Smooth muscle cell (in vitro differentiated cells): ENCODE measurements at regions not wholly inside any gene's neighbourhood (a gene's known extent, or its start where the extent isn't known, plus 50 kb on each side); places are given as distances from the start of the nearest gene placed in this dataset.
A peak's percentile ranks its signal among the peaks of the same experiment; 100 is the strongest.

Source experiments
- DNase-seq: peaks from one replicate; lab custom pipeline; 2025; ENCODE audit not compliant: unreplicated experiment; lab: John Stamatoyannopoulos, UW
- H2AFZ ChIP-seq: fragments of 200-600 bp; sonication (generic); 2 replicates; pipeline ENCODE4 v1.6.0; 2016; ENCODE audit warnings: antibody characterized with exemption, low read depth, mild to moderate bottlenecking
- H3F3A ChIP-seq: fragments of 200-600 bp; sonication (generic); 2 replicates; pipeline ENCODE4 v1.6.0; 2017; ENCODE audit warnings: antibody characterized with exemption, low read depth
- H3K27ac ChIP-seq: fragments of 200-600 bp; sonication (generic); 2 replicates; pipeline ENCODE4 v1.5.1; 2016; ENCODE audit warnings: low read depth, mild to moderate bottlenecking
- H3K27me3 ChIP-seq: fragments of 200-600 bp; sonication (generic); 2 replicates; pipeline ENCODE4 v1.6.1; 2016; ENCODE audit warnings: low read depth, mild to moderate bottlenecking
- H3K36me3 ChIP-seq: fragments of 200-600 bp; sonication (generic); 2 replicates; pipeline ENCODE4 v1.5.1; 2016; ENCODE audit warnings: low read depth
- H3K4me1 ChIP-seq: fragments of 200-600 bp; sonication (generic); 2 replicates; pipeline ENCODE4 v1.5.1; 2016; ENCODE audit warnings: low read depth
- H3K4me2 ChIP-seq: fragments of 200-600 bp; sonication (generic); 2 replicates; pipeline ENCODE4 v1.6.0; 2016; ENCODE audit warnings: mild to moderate bottlenecking
- H3K4me3 ChIP-seq: fragments of 200-600 bp; sonication (generic); 2 replicates; pipeline ENCODE4 v1.5.1; 2016; ENCODE audit warnings: mild to moderate bottlenecking
- H3K79me2 ChIP-seq: fragments of 200-600 bp; sonication (generic); 2 replicates; pipeline ENCODE4 v1.6.0; 2016; ENCODE audit warnings: low read depth, mild to moderate bottlenecking
- H3K9ac ChIP-seq: fragments of 200-600 bp; sonication (generic); 2 replicates; pipeline ENCODE4 v1.6.0; 2016; ENCODE audit warnings: low read depth
- H3K9me3 ChIP-seq: fragments of 200-600 bp; sonication (generic); replicated peaks from 2 replicates; pipeline ENCODE4 v1.5.1; 2016; ENCODE audit warnings: low read depth
- H4K20me1 ChIP-seq: fragments of 200-600 bp; sonication (generic); 2 replicates; pipeline ENCODE4 v1.6.0; 2016; ENCODE audit warnings: low read depth
- CTCF ChIP-seq: fragments of 200-600 bp; sonication (generic); IDR thresholded peaks from 2 replicates; pipeline ENCODE4 v1.5.1; 2017; ENCODE audit warnings: borderline replicate concordance, mild to moderate bottlenecking, antibody characterized with exemption; ENCODE audit not compliant: insufficient read depth, poor library complexity, severe bottlenecking
- WGBS: methylation state at CpG from one replicate; pipeline ENCODE4 v1.1.7; 2016; ENCODE audit warnings: low lambda C conversion rate; 5-methylcytosine and 5-hydroxymethylcytosine counted together

DNA sequence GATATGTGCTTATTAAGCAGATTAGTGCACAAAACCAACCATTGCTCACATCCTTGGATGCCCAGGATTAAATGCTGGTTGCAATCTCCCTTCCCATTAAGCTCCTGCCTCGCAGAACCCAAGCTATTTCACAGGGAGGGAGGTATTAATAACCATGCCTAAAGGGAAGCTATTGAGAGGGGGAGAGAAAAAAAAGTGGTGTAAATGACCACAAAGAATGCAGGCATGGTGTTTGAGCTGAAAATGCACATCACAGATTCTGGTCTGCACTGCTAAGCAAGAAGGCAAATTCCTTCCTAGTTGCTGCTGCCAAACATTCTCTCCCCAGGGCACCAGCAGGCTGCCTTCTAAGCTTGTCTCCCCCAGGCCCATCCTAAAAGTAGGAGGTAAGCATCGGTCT is 92.0 kb upstream of the ISX start:
- Histone ChIP-seq H3K9ac (no peak overlapping the region), H3K27me3 (no peaks in the 10 kb centered on the region), H3K4me1 (peaks cover 24% of the 10 kb centered on the region), H2AFZ (no peak overlapping the region), H3K36me3 (no peaks in the 10 kb centered on the region), H3K4me3 (no peak overlapping the region), H3K9me3 (no peaks in the 10 kb centered on the region), H4K20me1 (no peaks in the 10 kb centered on the region), H3K4me2 (no peak overlapping the region), H3K79me2 (no peaks in the 10 kb centered on the region), H3K27ac (no peak overlapping the region), H3F3A (no peaks in the 10 kb centered on the region)
- no peak for DNase-seq
- TF ChIP-seq CTCF, result no peak
- WGBS, result 17% methylated on average over 2 of the region's 2 CpGs

GRCh38 chr22:34975721-34976120 is 90.2 kb upstream of the ISX start:
- TF ChIP-seq CTCF, result peak; percentile 4
- H3K9ac ChIP-seq, result no peak overlapping the region
- H2AFZ ChIP-seq, result no peak overlapping the region
- no peak overlapping the region for H3K4me3 ChIP-seq
- 72% methylated on average over 1 of the region's 1 CpG for WGBS
- no peaks in the 10 kb centered on the region for H3K36me3 ChIP-seq
- H3K27me3 ChIP-seq, result no peaks in the 10 kb centered on the region
- H4K20me1 ChIP-seq, result no peaks in the 10 kb centered on the region
- no peak overlapping the region for H3K4me2 ChIP-seq
- H3K9me3 ChIP-seq, result no peaks in the 10 kb centered on the region
- no peaks in the 10 kb centered on the region for H3K79me2 ChIP-seq
- no peaks in the 10 kb centered on the region for H3F3A ChIP-seq
- DNase-seq, result no peak
- H3K27ac ChIP-seq, result no peak overlapping the region
- peaks cover 24% of the 10 kb centered on the region for H3K4me1 ChIP-seq

DNA sequence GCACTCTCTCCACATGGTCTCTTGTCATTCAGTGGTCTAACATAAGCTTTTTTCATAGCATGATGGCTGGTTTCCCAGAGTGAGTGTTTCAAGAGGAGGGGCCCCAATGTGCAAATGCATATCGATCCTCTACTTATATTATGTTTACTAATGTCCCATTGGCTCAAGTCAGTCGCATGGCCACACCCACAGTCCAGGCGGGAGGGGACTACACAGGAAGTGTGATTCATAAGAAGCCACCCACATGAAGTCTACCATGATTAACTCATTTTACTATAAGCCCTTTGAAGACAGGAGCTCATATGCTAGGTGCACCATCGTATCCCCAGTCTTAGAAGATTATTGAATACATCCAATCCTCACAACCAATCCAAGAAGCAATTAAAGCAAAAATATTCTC is 89.5 kb upstream of the ISX start:
- Histone ChIP-seq H2AFZ (no peak overlapping the region), H3K9ac (no peak overlapping the region), H4K20me1 (no peaks in the 10 kb centered on the region), H3K27ac (no peak overlapping the region), H3K4me1 (peaks cover 24% of the 10 kb centered on the region), H3K79me2 (no peaks in the 10 kb centered on the region), H3K36me3 (no peaks in the 10 kb centered on the region), H3K27me3 (no peaks in the 10 kb centered on the region), H3K4me3 (no peak overlapping the region), H3K9me3 (no peaks in the 10 kb centered on the region), H3F3A (no peaks in the 10 kb centered on the region), H3K4me2 (no peak overlapping the region)
- no peak for TF ChIP-seq CTCF
- DNase-seq, result no peak
- WGBS, result 90% methylated on average over 4 of the region's 4 CpGs

DNA sequence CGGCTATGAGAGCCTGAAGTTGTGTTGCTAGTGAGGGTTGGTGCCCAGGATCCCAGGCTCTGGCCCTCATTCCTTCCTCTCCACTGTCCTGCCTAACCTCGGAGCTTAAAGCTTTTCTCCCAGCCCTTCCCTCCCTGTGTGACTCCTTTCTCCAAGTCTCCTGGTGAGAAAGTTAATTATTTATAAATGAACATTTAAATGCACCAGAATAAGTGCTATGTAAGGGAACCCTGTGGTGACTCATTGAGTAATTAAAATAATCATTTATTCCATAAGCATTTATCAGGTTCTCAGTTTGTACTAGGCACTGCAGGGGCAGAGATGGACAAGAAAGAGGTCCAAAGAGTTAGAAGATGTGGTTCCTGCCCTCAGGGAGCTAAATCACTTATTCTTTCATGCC is 89.1 kb upstream of the ISX start:
- H3F3A ChIP-seq, result no peaks in the 10 kb centered on the region
- whole genome bisulfite sequencing, result 83% methylated on average over 2 of the region's 2 CpGs
- no peak for TF ChIP-seq CTCF
- no peaks in the 10 kb centered on the region for H3K36me3 ChIP-seq
- H3K4me1 ChIP-seq, result peaks cover 24% of the 10 kb centered on the region
- H3K4me2 ChIP-seq, result no peak overlapping the region
- H3K27me3 ChIP-seq, result no peaks in the 10 kb centered on the region
- no peaks in the 10 kb centered on the region for H3K9me3 ChIP-seq
- no peaks in the 10 kb centered on the region for H3K79me2 ChIP-seq
- H4K20me1 ChIP-seq, result no peaks in the 10 kb centered on the region
- no peak overlapping the region for H3K9ac ChIP-seq
- no peak overlapping the region for H3K27ac ChIP-seq
- H3K4me3 ChIP-seq, result no peak overlapping the region
- H2AFZ ChIP-seq, result no peak overlapping the region
- no peak for DNase-seq
